GM18951 (cell line): ENCODE measurements at regions not wholly inside any gene's neighbourhood (a gene's known extent, or its start where the extent isn't known, plus 50 kb on each side); places are given as distances from the start of the nearest gene placed in this dataset.

Experiments
- POLR2A ChIP-seq: IDR thresholded peaks from 4 replicates; pipeline ENCODE4 v1.6.1; 2011; ENCODE audit warnings: mild to moderate bottlenecking; ENCODE audit not compliant: insufficient read length, insufficient read depth; ENCODE audit errors: extremely low read depth
- in situ Hi-C: fragments of 300-500 bp; cut with MboI; formaldehyde crosslinking; loops from one replicate; pipeline ENCODE4 v1.12.0; 2022; ENCODE audit warnings: low sequenced_read_pairs, mixed read lengths, inconsistent platforms; ENCODE audit not compliant: unreplicated experiment

GRCh38 chr11:96905663-96906062 is 515.9 kb downstream of the JRKL start:
- in situ Hi-C loops: no loop called here
- TF ChIP-seq POLR2A: no peak

DNA sequence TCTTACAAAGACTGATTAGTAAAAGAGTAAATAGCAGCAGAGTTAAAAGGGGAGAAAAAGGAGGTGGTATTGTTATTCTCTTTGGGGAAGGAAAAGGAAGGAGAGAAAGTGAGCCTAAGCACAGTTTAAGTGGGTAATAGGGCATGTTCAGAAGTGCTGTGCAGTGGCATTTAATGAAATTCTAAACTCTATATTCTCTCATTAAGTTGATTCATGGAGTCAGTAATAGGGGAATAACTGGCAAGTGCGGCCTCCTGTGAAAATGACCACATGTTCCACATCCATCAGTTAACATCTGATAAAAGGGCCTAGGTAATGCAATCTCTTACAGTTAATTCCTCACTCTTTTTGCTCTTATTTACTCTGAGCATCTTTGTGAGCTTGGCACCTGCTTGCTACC is 516.7 kb downstream of the JRKL start:
- in situ Hi-C loops: no loop called here

GRCh38 chr11:96925862-96926261 is 536.0 kb downstream of the JRKL start:
- in situ Hi-C loops: no loop called here
- no peak for TF ChIP-seq POLR2A

More for the DNA sequence above, 516.7 kb downstream of the JRKL start:
- TF ChIP-seq POLR2A: no peak

GRCh38 chr11:96940227-96940626 is 550.4 kb downstream of the JRKL start:
- in situ Hi-C loops: no loop called here
- no peak for TF ChIP-seq POLR2A

GRCh38 chr11:96942855-96943254 is 553.0 kb downstream of the JRKL start:
- in situ Hi-C loops: no loop called here
- no peak for TF ChIP-seq POLR2A

DNA sequence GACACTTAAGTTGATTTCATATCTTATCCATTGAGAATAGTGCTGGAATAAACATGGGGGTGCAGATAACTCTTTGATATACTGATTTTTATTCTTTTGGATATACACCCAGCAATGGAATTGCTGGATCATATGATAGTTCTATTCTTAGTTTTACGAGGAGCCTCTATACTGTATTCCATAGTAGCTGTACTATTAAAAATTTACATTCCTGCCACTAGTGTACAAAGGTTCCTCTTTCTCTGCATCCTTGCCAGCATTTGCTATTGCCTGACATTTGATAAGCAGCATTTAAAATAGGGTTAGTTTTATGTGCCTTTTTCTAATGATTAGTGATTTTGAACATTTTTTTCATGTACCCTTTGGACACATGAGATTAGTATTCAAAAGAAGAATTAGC is 554.2 kb downstream of the JRKL start:
- in situ Hi-C loops: no loop called here
- no peak for TF ChIP-seq POLR2A

GRCh38 chr11:96948066-96948465 is 558.3 kb downstream of the JRKL start:
- in situ Hi-C loops: no loop called here
- TF ChIP-seq POLR2A: no peak

DNA sequence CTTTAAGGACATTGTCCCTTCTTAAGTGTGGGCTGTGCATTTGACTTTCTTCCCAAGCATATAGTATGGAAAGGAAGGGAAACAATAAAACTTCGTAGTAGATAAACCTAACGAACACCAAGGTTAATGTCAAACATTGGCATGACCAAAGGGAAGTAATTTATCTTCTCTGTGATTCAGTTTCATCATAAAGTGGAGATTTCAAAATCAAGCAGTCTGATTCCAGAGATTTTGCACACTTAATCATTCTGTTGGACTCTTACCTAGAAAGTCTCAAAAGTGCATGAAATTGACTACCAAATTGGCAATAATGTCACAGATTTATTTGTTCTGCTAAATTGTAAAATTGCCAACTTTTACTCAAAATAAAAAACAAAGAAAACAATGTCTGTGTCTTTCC is 559.7 kb downstream of the JRKL start:
- in situ Hi-C loops: no loop called here
- no peak for TF ChIP-seq POLR2A

GRCh38 chr11:96954587-96955242 is 564.9 kb downstream of the JRKL start:
- in situ Hi-C loops: no loop called here
- TF ChIP-seq POLR2A: no peak

DNA sequence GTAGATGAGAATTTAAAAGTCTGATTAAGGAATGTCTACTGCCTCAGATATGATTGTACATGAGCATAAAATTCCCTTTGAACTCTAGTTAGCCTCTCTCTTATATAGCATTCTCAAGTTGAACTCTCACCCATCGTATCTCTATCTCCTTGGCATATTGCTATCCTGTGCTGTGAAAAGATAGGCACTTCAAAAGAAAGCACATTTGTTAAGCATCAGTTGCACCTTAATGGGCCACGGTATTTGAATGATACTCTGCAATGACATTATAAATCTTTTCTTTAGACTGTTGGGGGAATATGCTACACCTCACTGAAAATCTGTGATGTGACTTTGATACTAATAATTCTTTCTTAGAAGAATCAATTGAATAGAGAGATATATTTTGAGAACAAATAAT is 570.7 kb downstream of the JRKL start:
- in situ Hi-C loops: no loop called here
- no peak for TF ChIP-seq POLR2A

DNA sequence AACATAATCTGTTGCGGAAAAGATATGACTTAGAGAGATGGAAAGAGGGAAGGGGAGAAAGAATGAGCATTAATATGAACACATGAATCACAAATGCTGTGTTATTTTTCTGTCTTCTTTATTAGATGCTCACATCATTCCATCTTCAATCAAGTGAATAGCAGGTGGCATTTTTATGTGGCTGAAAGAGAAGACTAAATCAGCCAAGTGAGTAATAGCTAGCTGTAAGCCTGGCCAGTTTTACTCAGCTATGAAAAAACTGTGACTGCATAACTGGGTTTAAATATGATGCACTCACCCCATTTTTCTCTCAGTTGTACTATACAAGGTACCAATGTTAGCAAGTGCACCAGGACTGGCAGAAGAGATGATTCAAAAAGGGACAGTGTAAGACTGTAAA is 571.1 kb downstream of the JRKL start:
- TF ChIP-seq POLR2A: no peak
- in situ Hi-C loops: no loop called here

- in situ Hi-C loops: no loop called here
Observed at GRCh38 chr11:96961931-96962330, 572.1 kb downstream of the JRKL start.

GRCh38 chr11:96963375-96963774 is 573.6 kb downstream of the JRKL start:
- in situ Hi-C loops: no loop called here
- no peak for TF ChIP-seq POLR2A

More at GRCh38 chr11:96961931-96962330, 572.1 kb downstream of the JRKL start:
- TF ChIP-seq POLR2A: no peak

DNA sequence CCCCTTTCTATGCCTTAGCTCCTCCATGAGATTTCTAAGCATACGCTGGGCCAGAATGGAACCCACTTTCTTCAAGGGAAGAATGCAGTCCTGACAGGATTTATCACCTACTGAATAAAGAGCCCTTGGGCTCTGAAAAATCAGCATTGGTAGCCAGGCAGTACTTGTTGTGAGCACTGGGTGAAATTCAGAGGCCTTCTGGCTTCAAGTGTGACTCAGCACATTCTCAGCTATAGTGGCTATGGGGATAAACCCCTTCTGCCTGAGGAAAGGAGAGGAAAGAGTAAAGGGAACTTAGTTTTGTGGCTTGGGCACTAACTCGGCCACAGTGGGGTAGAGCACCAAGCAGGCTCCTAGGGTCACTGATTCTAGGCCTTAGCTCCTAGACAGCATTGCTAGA is 574.8 kb downstream of the JRKL start:
- no peak for TF ChIP-seq POLR2A
- in situ Hi-C loops: no loop called here

- in situ Hi-C loops: no loop called here
- TF ChIP-seq POLR2A: no peak
Observed at GRCh38 chr11:96967616-96968015, 577.8 kb downstream of the JRKL start.
